PFSK-1 (cell line): ENCODE measurements at regions not wholly inside any gene's neighbourhood (a gene's known extent, or its start where the extent isn't known, plus 50 kb on each side); places are given as distances from the start of the nearest gene placed in this dataset.

Source experiments
- FOXP2 ChIP-seq: optimal IDR thresholded peaks from 2 replicates; pipeline ENCODE3; 2011; ENCODE audit warnings: borderline replicate concordance, control low read depth, inconsistent platforms; ENCODE audit not compliant: insufficient read depth; ENCODE audit errors: extremely low read length, extremely low read depth
- POLR2AphosphoS5 ChIP-seq: IDR thresholded peaks from 2 replicates; pipeline ENCODE4 v1.6.1; 2012; ENCODE audit warnings: low read depth, mild to moderate bottlenecking, control low read depth, low read length, moderate library complexity
- REST ChIP-seq, 2 experiments: IDR thresholded peaks; 2 replicates each; pipeline versions ENCODE4 v1.6.1 to v1.8.0; 2011 to 2012; ENCODE audit warnings: low read depth in 2 of 2, low read length in 2 of 2, control low read depth in 1 of 2, inconsistent platforms in 1 of 2, mild to moderate bottlenecking in 1 of 2, moderate library complexity in 1 of 2; ENCODE audit not compliant: insufficient read depth in 1 of 2
- SIN3A ChIP-seq: IDR thresholded peaks from 2 replicates; pipeline ENCODE4 v1.6.1; 2012; ENCODE audit warnings: mild to moderate bottlenecking, low read length, moderate library complexity, borderline replicate concordance; ENCODE audit not compliant: insufficient read depth
- TAF1 ChIP-seq: IDR thresholded peaks from 2 replicates; pipeline ENCODE4 v1.6.1; 2012; ENCODE audit warnings: low read length, control low read depth, borderline replicate concordance; ENCODE audit not compliant: insufficient read depth

- TF ChIP-seq REST (IDR thresholded peaks at IDR 0.05; ENCODE audit: insufficient read depth in 1 of 2, low read depth in 2 of 2, low read length in 2 of 2): no peak
These were observed 979.8 kb upstream of the GJE1 start for GRCh38 chr6:141152951-141153350.

GRCh38 chr6:141151710-141152417, 980.9 kb upstream of the GJE1 start:
- TF ChIP-seq TAF1 (no peak), POLR2AphosphoS5 (no peak), SIN3A (no peak), FOXP2 (no peak), REST (IDR thresholded peaks at IDR 0.05; ENCODE audit: insufficient read depth in 1 of 2, low read depth in 2 of 2, low read length in 2 of 2) (no peak)

GRCh38 chr6:141141870-141142269, 990.9 kb upstream of the GJE1 start:
- no peak for TF ChIP-seq POLR2AphosphoS5
- TF ChIP-seq FOXP2: no peak
- TF ChIP-seq SIN3A: no peak
- no peak for TF ChIP-seq TAF1
- TF ChIP-seq REST (IDR thresholded peaks at IDR 0.05; ENCODE audit: insufficient read depth in 1 of 2, low read depth in 2 of 2, low read length in 2 of 2): no peak

- no peak for TF ChIP-seq FOXP2
- no peak for TF ChIP-seq POLR2AphosphoS5
- no peak for TF ChIP-seq TAF1
- no peak for TF ChIP-seq SIN3A
- TF ChIP-seq REST (IDR thresholded peaks at IDR 0.05; ENCODE audit: insufficient read depth in 1 of 2, low read depth in 2 of 2, low read length in 2 of 2): no peak
These were observed 991.8 kb upstream of the GJE1 start for GRCh38 chr6:141140905-141141304.

GRCh38 chr6:141139461-141139860, 993.3 kb upstream of the GJE1 start:
- TF ChIP-seq REST (IDR thresholded peaks at IDR 0.05; ENCODE audit: insufficient read depth in 1 of 2, low read depth in 2 of 2, low read length in 2 of 2) (no peak), TAF1 (no peak), POLR2AphosphoS5 (no peak), FOXP2 (no peak), SIN3A (no peak)
